Stimulated activated CD4-positive, alpha-beta T cell treated with anti-CD3 and anti-CD28 coated beads, Interleukin-4, amount 100 ng/mL, for 24 hours (primary cell): ENCODE measurements at regions not wholly inside any gene's neighbourhood (a gene's known extent, or its start where the extent isn't known, plus 50 kb on each side); places are given as distances from the start of the nearest gene placed in this dataset.
"Not testable (repeated sequence)": the region's sequence is repeated elsewhere in the genome, so short reads cannot be mapped to it uniquely, and the experiment has no call there.

ENCODE experiments used
- DNase-seq: peaks from one replicate; pipeline ENCODE4 v3.0.0-alpha.2; 2020

GRCh38 chr1:25020851-25021590 is 90.9 kb upstream of the RUNX3 start:
- no peak for DNase-seq

- DNase-seq: no peak
Measured at GRCh38 chr1:25020173-25020845, 90.2 kb upstream of the RUNX3 start.

- DNase-seq: no peak
Measured at GRCh38 chr1:25019337-25020172, 89.5 kb upstream of the RUNX3 start.

- no peak for DNase-seq
Measured at GRCh38 chr1:25018943-25019336, 88.9 kb upstream of the RUNX3 start.

- no peak for DNase-seq
Measured at GRCh38 chr1:25018110-25018735, 88.1 kb upstream of the RUNX3 start.

GRCh38 chr1:25017436-25018109 is 87.5 kb upstream of the RUNX3 start:
- DNase-seq: no peak

GRCh38 chr1:25012966-25013962 is 83.2 kb upstream of the RUNX3 start:
- DNase-seq: no peak

GRCh38 chr1:25011943-25012638 is 82.0 kb upstream of the RUNX3 start:
- no peak for DNase-seq

GRCh38 chr1:25011275-25011674 is 81.2 kb upstream of the RUNX3 start:
- DNase-seq: no peak

- peak; percentile 52 for DNase-seq
Measured at GRCh38 chr1:25009671-25010262, 79.7 kb upstream of the RUNX3 start.

GRCh38 chr1:25008192-25008485 is 78.1 kb upstream of the RUNX3 start:
- no peak for DNase-seq

- DNase-seq: not testable (repeated sequence)
Measured at GRCh38 chr1:25007390-25008191, 77.5 kb upstream of the RUNX3 start.

GRCh38 chr1:25006770-25007169 is 76.7 kb upstream of the RUNX3 start:
- no peak for DNase-seq

- no peak for DNase-seq
Measured at GRCh38 chr1:25004355-25004754, 74.3 kb upstream of the RUNX3 start.

GRCh38 chr1:25003457-25004190 is 73.5 kb upstream of the RUNX3 start:
- no peak for DNase-seq

GRCh38 chr1:25003000-25003399 is 72.9 kb upstream of the RUNX3 start:
- DNase-seq: no peak

- DNase-seq: no peak
Measured at GRCh38 chr1:25001125-25001915, 71.2 kb upstream of the RUNX3 start.

GRCh38 chr1:24999906-25000305 is 69.8 kb upstream of the RUNX3 start:
- DNase-seq: no peak
